ENCODE measurements at regions not wholly inside any gene's neighbourhood (a gene's known extent, or its start where the extent isn't known, plus 50 kb on each side); places are given as distances from the start of the nearest gene placed in this dataset.

DNA sequence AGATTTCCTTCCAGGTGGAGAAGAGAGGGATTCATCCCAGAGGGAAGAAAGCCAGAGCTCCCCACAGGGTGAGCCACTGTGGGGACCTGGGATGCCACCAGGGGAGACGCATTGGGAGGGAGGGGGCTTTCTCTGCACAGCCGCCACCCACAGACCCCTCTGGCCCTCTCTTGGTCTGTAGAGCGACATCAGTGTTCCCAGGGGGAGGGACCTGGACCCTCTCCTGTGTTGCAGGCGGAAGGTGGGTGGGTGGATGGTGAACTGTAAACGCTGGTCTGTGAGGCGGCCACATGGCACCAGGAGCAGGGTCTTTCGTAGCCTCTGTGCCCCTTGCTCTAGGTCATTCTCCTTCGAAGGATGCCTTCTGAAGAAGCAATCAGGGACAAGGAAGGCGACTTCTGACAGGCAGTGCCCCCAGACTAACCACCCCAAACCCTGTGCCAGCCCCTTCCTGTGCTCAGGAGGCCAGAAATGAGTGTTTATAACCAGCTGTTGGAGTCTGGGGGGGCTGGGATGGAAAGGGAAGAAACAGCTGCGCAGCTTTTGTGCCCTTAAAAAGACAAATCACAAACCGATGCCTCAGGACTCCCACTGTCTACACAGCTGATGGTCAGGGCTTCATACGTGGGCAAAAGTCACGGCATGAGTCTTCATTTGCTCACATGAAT is 121.4 kb upstream of the ZBTB40 start:
- CTCF ChIA-PET: no interaction called here
- Mint-ChIP-seq H3K9me3 (peaks cover 0 to 8% (median 0%) of the 10 kb centered on the region in 11 donors), H3K4me3 (no peak overlapping the region), H3K27ac (no peak overlapping the region), H3K27me3 (peaks cover 6 to 18% (median 9%) of the 10 kb centered on the region in 5 donors), H3K4me1 (peaks cover 0 to 9% (median 0%) of the 10 kb centered on the region in 7 donors), H3K36me3 (no peaks in the 10 kb centered on the region)
- intact Hi-C loops (cut with micrococcal nuclease): no loop called here
- POLR2A ChIA-PET: interaction anchor here (0.6 kb wide), 1 partner anchor 21 kb away, joined by 3 read pairs; no protein-coding TSS in a partner anchor
- ATAC-seq: no peak
- H3K27ac ChIP-seq (ENCODE audit: low read depth, low read length): no peak overlapping the region
- no peak overlapping the region for H3K4me3 ChIP-seq (ENCODE audit: low read length)
- H3K9me3 ChIP-seq (ENCODE audit: control insufficient read depth in 2 of 3, low read length in 3 of 3): no peaks in the 10 kb centered on the region
- no peak for DNase-seq
- H3K4me1 ChIP-seq (ENCODE audit: control insufficient read depth in 2 of 2, insufficient read depth in 2 of 2, low read length in 2 of 2): no peaks in the 10 kb centered on the region
- H3K27me3 ChIP-seq (ENCODE audit: control insufficient read depth in 2 of 2, insufficient read depth in 2 of 2, low read length in 2 of 2): no peaks in the 10 kb centered on the region
- no peaks in the 10 kb centered on the region for H3K36me3 ChIP-seq (ENCODE audit: control insufficient read depth in 2 of 3, insufficient read depth in 3 of 3, low read length in 3 of 3)

DNA sequence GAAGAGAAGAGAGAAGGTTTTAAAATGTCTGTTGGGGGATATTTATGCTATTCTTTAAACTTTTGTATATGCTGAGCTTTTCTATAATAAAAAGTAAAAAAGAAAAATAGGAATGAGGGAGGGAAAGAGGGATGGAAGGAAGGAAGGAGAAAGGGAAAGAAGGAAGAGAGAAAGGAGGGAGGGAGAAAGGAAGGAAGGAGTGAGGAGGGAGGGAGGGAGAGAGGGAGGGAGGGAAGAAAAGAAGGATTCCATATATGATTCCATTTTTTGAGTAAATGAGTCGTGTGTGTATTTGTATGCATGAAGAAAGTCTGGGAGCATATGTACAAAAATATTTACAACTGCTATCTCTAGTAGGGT is 120.9 kb upstream of the ZBTB40 start:
- Mint-ChIP-seq H3K4me1 (peaks cover 0 to 9% (median 0%) of the 10 kb centered on the region in 7 donors), H3K27me3 (peaks cover 6 to 18% (median 10%) of the 10 kb centered on the region in 5 donors), H3K36me3 (no peaks in the 10 kb centered on the region), H3K27ac (no peak overlapping the region), H3K4me3 (no peak overlapping the region), H3K9me3 (peaks cover 0 to 8% (median 0%) of the 10 kb centered on the region in 11 donors)
- H3K4me1 ChIP-seq (ENCODE audit: control insufficient read depth in 2 of 2, insufficient read depth in 2 of 2, low read length in 2 of 2): no peaks in the 10 kb centered on the region
- H3K27ac ChIP-seq (ENCODE audit: low read depth, low read length): no peak overlapping the region
- H3K4me3 ChIP-seq (ENCODE audit: low read length): no peak overlapping the region
- ATAC-seq (no peak), DNase-seq (no peak)
- CTCF ChIA-PET: no interaction called here
- H3K9me3 ChIP-seq (ENCODE audit: control insufficient read depth in 2 of 3, low read length in 3 of 3): no peaks in the 10 kb centered on the region
- no peaks in the 10 kb centered on the region for H3K36me3 ChIP-seq (ENCODE audit: control insufficient read depth in 2 of 3, insufficient read depth in 3 of 3, low read length in 3 of 3)
- intact Hi-C loops (cut with micrococcal nuclease): no loop called here
- POLR2A ChIA-PET: no interaction called here
- no peaks in the 10 kb centered on the region for H3K27me3 ChIP-seq (ENCODE audit: control insufficient read depth in 2 of 2, insufficient read depth in 2 of 2, low read length in 2 of 2)

DNA sequence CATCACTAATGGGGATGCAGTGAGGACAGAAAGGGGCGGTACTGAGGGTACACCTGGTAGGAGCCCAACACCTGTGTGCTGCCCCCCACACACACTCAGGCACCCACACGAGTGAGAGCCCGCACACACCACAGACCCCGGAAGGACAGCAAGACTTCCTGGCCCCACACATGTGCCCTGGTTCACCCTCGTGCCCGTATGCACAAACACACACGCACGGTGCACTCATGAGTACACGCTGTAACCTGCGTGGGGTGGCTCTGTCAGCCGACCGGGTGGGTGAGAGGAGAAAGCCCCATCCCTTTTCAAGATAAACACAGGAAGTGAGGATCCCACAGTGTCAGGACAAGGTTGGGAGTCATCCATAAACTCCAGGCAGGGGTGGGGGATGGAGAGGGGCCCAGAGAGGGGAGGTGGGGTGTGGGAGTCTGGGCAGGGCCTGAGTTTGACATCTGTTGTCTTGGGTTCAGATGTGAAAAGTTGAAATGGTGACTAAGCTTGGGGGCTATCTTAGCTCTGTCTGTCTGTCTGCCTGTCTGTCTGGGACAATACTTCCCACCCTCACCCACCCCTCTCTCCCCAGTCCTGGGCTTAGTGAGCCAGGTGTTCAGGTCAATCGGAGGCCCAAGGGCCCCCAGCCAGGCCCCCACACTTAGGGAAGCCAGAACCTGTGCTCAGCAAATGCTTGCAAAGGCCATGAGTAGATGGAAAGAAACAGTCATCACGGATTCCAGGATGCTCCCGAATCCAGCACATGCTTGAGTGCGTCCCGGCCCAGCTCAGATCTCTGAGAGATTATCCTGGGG is 119.8 kb upstream of the ZBTB40 start:
- Mint-ChIP-seq H3K36me3 (no peaks in the 10 kb centered on the region), H3K27me3 (peaks cover 6 to 18% (median 10%) of the 10 kb centered on the region in 5 donors), H3K9me3 (peaks cover 0 to 8% (median 0%) of the 10 kb centered on the region in 11 donors), H3K27ac (no peak overlapping the region), H3K4me3 (no peak overlapping the region), H3K4me1 (peaks cover 0 to 9% (median 0%) of the 10 kb centered on the region in 7 donors)
- ATAC-seq (no peak), DNase-seq (no peak)
- POLR2A ChIA-PET: no interaction called here
- CTCF ChIA-PET: no interaction called here
- Histone ChIP-seq H3K27ac (ENCODE audit: low read depth, low read length) (no peak overlapping the region), H3K27me3 (ENCODE audit: control insufficient read depth in 2 of 2, insufficient read depth in 2 of 2, low read length in 2 of 2) (no peaks in the 10 kb centered on the region), H3K4me3 (ENCODE audit: low read length) (no peak overlapping the region), H3K36me3 (ENCODE audit: control insufficient read depth in 2 of 3, insufficient read depth in 3 of 3, low read length in 3 of 3) (no peaks in the 10 kb centered on the region), H3K4me1 (ENCODE audit: control insufficient read depth in 2 of 2, insufficient read depth in 2 of 2, low read length in 2 of 2) (no peaks in the 10 kb centered on the region), H3K9me3 (ENCODE audit: control insufficient read depth in 2 of 3, low read length in 3 of 3) (no peaks in the 10 kb centered on the region)
- intact Hi-C loops (cut with micrococcal nuclease): no loop called here

DNA sequence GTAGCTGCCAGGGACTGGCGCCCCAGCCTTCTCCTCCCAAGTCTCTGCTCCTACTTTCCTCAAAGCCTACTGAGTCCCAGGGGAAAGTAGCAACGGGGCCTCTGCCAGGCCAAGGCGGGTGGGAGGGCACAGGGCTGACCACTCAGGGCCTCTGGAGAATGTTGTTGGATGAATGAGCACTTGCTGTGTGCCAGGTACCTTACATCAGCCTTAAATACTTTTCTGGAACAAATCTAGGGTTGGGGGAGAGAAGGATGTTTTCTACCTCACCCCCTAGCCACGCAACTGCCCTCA is 119.3 kb upstream of the ZBTB40 start:
- Histone ChIP-seq H3K27ac (ENCODE audit: low read depth, low read length) (no peak overlapping the region), H3K9me3 (ENCODE audit: control insufficient read depth in 2 of 3, low read length in 3 of 3) (no peaks in the 10 kb centered on the region), H3K4me3 (ENCODE audit: low read length) (no peak overlapping the region), H3K4me1 (ENCODE audit: control insufficient read depth in 2 of 2, insufficient read depth in 2 of 2, low read length in 2 of 2) (no peaks in the 10 kb centered on the region), H3K36me3 (ENCODE audit: control insufficient read depth in 2 of 3, insufficient read depth in 3 of 3, low read length in 3 of 3) (no peaks in the 10 kb centered on the region), H3K27me3 (ENCODE audit: control insufficient read depth in 2 of 2, insufficient read depth in 2 of 2, low read length in 2 of 2) (no peaks in the 10 kb centered on the region)
- peaks cover 0 to 9% (median 0%) of the 10 kb centered on the region in 7 donors for H3K4me1 Mint-ChIP-seq
- H3K27me3 Mint-ChIP-seq: peaks cover 6 to 18% (median 10%) of the 10 kb centered on the region in 5 donors
- no peak overlapping the region for H3K4me3 Mint-ChIP-seq
- ChIA-PET CTCF (no interaction called here), POLR2A (no interaction called here)
- intact Hi-C loops (cut with micrococcal nuclease): no loop called here
- no peaks in the 10 kb centered on the region for H3K36me3 Mint-ChIP-seq
- H3K27ac Mint-ChIP-seq: no peak overlapping the region
- ATAC-seq: no peak
- no peak for DNase-seq
- peaks cover 0 to 8% (median 0%) of the 10 kb centered on the region in 11 donors for H3K9me3 Mint-ChIP-seq

DNA sequence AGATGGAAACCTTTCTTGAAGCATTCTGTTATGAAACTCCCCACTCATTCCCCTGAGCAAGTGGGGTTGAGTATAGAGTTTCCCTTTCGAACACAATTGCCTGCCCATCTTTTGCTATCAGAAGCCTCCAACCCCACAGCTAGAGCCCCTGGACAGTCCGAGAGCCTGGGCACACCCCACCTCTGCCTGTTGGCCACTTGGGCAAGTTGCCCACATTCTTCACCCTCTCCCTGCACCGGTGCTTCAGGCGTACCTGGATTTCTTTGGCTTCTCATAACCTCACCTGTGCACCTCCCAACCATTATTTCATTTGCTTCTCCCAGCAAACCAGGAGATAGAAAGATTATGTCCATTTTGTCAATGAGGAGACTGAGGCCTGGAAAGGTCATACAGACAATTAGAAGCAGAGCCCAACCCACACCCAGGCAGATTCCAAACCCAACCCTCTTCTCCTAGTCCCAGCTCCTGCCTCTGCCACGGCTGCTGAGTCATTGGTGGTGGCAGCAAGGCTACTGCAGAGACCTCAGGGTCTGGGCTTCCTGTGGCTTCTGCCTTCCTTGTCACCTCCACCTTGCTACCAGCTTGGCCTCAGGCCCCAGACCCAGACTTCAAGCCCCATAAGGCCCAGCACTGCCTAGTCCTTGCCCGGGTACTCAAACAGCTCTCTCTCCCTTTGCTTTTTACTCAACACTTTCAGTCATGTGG is 118.7 kb upstream of the ZBTB40 start:
- Mint-ChIP-seq H3K27ac (no peak overlapping the region), H3K4me3 (no peak overlapping the region), H3K36me3 (no peaks in the 10 kb centered on the region), H3K27me3 (peaks cover 6 to 18% (median 10%) of the 10 kb centered on the region in 5 donors), H3K9me3 (peaks cover 0 to 8% (median 0%) of the 10 kb centered on the region in 11 donors), H3K4me1 (peaks cover 0 to 9% (median 0%) of the 10 kb centered on the region in 7 donors)
- ChIA-PET CTCF (no interaction called here), POLR2A (no interaction called here)
- no peak for ATAC-seq
- no peak for DNase-seq
- H3K27me3 ChIP-seq (ENCODE audit: control insufficient read depth in 2 of 2, insufficient read depth in 2 of 2, low read length in 2 of 2): no peaks in the 10 kb centered on the region
- H3K27ac ChIP-seq (ENCODE audit: low read depth, low read length): no peak overlapping the region
- no peaks in the 10 kb centered on the region for H3K9me3 ChIP-seq (ENCODE audit: control insufficient read depth in 2 of 3, low read length in 3 of 3)
- H3K4me3 ChIP-seq (ENCODE audit: low read length): no peak overlapping the region
- H3K36me3 ChIP-seq (ENCODE audit: control insufficient read depth in 2 of 3, insufficient read depth in 3 of 3, low read length in 3 of 3): no peaks in the 10 kb centered on the region
- intact Hi-C loops (cut with micrococcal nuclease): no loop called here
- no peaks in the 10 kb centered on the region for H3K4me1 ChIP-seq (ENCODE audit: control insufficient read depth in 2 of 2, insufficient read depth in 2 of 2, low read length in 2 of 2)

DNA sequence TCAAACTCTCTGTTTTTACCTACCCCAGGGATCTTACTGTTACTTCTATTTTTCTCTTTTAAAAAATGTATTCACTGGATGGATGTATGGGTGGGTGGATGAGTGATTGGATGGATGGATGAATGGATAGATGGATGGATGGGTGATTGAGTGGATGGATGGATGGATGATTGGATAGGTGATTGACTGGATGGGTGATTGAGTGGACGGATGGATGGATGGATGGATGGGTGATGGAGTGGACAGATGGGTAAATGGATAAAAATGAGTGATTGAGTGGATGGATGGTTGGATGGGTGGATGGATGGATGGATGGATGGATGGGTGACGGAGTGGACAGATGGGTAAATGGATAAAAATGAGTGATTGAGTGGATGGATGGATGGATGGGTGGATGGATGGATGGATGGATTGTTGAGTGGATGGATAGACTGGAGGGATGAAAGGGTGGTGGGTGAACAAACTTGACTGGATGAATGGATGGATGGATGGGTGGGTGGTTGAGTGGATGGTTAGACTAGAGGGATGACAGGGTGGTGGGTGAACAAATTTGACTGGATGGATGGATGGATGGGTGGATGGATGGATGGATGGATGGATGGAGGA is 118.0 kb upstream of the ZBTB40 start:
- Histone ChIP-seq H3K4me3 (ENCODE audit: low read length) (no peak overlapping the region), H3K27me3 (ENCODE audit: control insufficient read depth in 2 of 2, insufficient read depth in 2 of 2, low read length in 2 of 2) (no peaks in the 10 kb centered on the region), H3K4me1 (ENCODE audit: control insufficient read depth in 2 of 2, insufficient read depth in 2 of 2, low read length in 2 of 2) (no peaks in the 10 kb centered on the region), H3K27ac (ENCODE audit: low read depth, low read length) (no peak overlapping the region), H3K36me3 (ENCODE audit: control insufficient read depth in 2 of 3, insufficient read depth in 3 of 3, low read length in 3 of 3) (no peaks in the 10 kb centered on the region), H3K9me3 (ENCODE audit: control insufficient read depth in 2 of 3, low read length in 3 of 3) (no peaks in the 10 kb centered on the region)
- intact Hi-C loops (cut with micrococcal nuclease): no loop called here
- DNase-seq (no peak), ATAC-seq (no peak)
- Mint-ChIP-seq H3K4me3 (no peak overlapping the region), H3K36me3 (no peaks in the 10 kb centered on the region), H3K4me1 (peaks cover 0 to 9% (median 0%) of the 10 kb centered on the region in 7 donors), H3K9me3 (peaks cover 0 to 8% (median 0%) of the 10 kb centered on the region in 11 donors), H3K27ac (no peak overlapping the region), H3K27me3 (peaks cover 6 to 18% (median 10%) of the 10 kb centered on the region in 5 donors)
- ChIA-PET POLR2A (no interaction called here), CTCF (no interaction called here)
